ENCODE measurements at regions not wholly inside any gene's neighbourhood (a gene's known extent, or its start where the extent isn't known, plus 50 kb on each side); places are given as distances from the start of the nearest gene placed in this dataset.

DNA sequence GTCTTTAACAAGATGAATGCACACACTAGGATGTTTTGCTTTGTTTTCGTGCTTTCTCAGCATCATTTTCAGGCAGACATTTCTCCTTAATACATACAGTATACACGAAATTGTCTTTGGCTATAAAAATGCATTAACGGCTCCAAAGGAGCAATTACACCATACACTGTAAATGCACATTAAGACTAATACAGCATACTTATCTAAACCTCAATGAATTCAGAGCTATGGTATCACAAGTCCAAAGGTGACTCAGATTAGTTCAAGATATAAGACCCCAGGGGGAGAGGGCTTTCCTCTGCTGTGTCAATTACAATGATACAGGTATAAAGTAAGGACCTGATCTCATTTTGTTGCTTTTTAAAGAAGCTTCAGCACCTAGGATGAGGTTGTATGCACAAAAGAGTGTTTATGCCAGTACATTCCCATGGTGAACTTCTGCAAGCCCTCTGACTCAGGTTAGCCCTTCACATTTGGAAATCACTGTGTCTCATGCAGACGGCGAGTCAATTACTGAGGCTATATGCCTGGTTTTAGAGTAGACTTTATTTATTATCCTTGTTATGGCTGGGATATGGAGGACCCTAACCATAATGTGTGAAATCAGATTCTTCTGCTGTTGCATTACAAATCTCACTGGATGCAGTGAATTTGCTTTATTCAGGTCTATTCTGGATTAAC is 233.3 kb downstream of the ZNF608 start:
- Histone ChIP-seq H3K9ac (ENCODE audit: insufficient read depth, low read depth, low read length) (no peak overlapping the region), H3K27me3 (ENCODE audit: control insufficient read depth in 1 of 2, insufficient read depth in 2 of 2, low read length in 2 of 2) (peaks cover 0 to 1% of the 10 kb centered on the region in 2 experiments; a peak in 1 of 5 replicates), H2AFZ (ENCODE audit: low read length) (no peak overlapping the region), H3K4me2 (ENCODE audit: low read depth, low read length) (no peak overlapping the region), H3K4me1 (ENCODE audit: insufficient read depth, low read length) (no peaks in the 10 kb centered on the region), H3K9me3 (ENCODE audit: low read length) (no peaks in the 10 kb centered on the region), H4K20me1 (ENCODE audit: insufficient read depth, low read length) (no peaks in the 10 kb centered on the region), H3K79me2 (ENCODE audit: insufficient read depth, low read length) (no peaks in the 10 kb centered on the region), H3K27ac (ENCODE audit: extremely low read length, insufficient read depth, low read length) (no peak overlapping the region), H3K4me3 (replicated peaks in 1 of 3; ENCODE audit: insufficient read depth in 1 of 3, low read depth in 2 of 3, low read length in 3 of 3) (no peak overlapping the region), H3K36me3 (replicated peaks in 1 of 2; ENCODE audit: control insufficient read depth in 1 of 2, insufficient read depth in 2 of 2, low read length in 2 of 2) (no peaks in the 10 kb centered on the region)
- BruUV-seq (replicated peaks) = no TSS peak
- WGBS (ENCODE audit: low lambda C conversion rate) = 46% methylated on average over 5 of the region's 5 CpGs
- POLR2A ChIA-PET = no interaction called here
- CTCF ChIA-PET (ENCODE audit: low intra/inter-chr PET ratio, low total read pairs) = no interaction called here
- no peak for FAIRE-seq
- ATAC-seq = no peak
- intact Hi-C loops (cut with micrococcal nuclease; ENCODE audit: unreplicated experiment) (no loop called here), in situ Hi-C loops (cut with HindIII; ENCODE audit: extremely low pct_ligation_motif_present, low pct_unique_long_range_greater_than_20kb) (no loop called here)
- no peak for DNase-seq (ENCODE audit: low spot score)
- TF ChIP-seq MBD4 (IDR thresholded peaks at IDR 0.05; ENCODE audit: borderline replicate concordance, low read length) = no peak
- TF ChIP-seq, protein P1, sequence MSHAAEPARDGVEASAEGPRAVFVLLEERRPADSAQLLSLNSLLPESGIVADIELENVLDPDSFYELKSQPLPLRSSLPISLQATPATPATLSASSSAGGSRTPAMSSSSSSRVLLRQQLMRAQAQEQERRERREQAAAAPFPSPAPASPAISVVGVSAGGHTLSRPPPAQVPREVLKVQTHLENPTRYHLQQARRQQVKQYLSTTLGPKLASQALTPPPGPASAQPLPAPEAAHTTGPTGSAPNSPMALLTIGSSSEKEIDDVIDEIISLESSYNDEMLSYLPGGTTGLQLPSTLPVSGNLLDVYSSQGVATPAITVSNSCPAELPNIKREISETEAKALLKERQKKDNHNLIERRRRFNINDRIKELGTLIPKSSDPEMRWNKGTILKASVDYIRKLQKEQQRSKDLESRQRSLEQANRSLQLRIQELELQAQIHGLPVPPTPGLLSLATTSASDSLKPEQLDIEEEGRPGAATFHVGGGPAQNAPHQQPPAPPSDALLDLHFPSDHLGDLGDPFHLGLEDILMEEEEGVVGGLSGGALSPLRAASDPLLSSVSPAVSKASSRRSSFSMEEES (CRISPR knock-in tag; IDR thresholded peaks at IDR 0.05) = no peak
- no peak for TF ChIP-seq RXRA (CRISPR knock-in tag; IDR thresholded peaks at IDR 0.05)
- TF ChIP-seq MTA1 (CRISPR knock-in tag; IDR thresholded peaks at IDR 0.05; ENCODE audit: borderline replicate concordance) = no peak
- TF ChIP-seq, protein P2, sequence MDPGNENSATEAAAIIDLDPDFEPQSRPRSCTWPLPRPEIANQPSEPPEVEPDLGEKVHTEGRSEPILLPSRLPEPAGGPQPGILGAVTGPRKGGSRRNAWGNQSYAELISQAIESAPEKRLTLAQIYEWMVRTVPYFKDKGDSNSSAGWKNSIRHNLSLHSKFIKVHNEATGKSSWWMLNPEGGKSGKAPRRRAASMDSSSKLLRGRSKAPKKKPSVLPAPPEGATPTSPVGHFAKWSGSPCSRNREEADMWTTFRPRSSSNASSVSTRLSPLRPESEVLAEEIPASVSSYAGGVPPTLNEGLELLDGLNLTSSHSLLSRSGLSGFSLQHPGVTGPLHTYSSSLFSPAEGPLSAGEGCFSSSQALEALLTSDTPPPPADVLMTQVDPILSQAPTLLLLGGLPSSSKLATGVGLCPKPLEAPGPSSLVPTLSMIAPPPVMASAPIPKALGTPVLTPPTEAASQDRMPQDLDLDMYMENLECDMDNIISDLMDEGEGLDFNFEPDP (CRISPR knock-in tag; conservative IDR thresholded peaks at IDR 0.05) = no peak
- no peak for TF ChIP-seq ZNF282 (IDR thresholded peaks at IDR 0.05; ENCODE audit: partially characterized antibody)
- TF ChIP-seq CC2D1A (CRISPR knock-in tag; IDR thresholded peaks at IDR 0.05) = no peak
- no peak for TF ChIP-seq RAD21 (CRISPR knock-in tag; IDR thresholded peaks at IDR 0.05)
- TF ChIP-seq, protein P3, sequence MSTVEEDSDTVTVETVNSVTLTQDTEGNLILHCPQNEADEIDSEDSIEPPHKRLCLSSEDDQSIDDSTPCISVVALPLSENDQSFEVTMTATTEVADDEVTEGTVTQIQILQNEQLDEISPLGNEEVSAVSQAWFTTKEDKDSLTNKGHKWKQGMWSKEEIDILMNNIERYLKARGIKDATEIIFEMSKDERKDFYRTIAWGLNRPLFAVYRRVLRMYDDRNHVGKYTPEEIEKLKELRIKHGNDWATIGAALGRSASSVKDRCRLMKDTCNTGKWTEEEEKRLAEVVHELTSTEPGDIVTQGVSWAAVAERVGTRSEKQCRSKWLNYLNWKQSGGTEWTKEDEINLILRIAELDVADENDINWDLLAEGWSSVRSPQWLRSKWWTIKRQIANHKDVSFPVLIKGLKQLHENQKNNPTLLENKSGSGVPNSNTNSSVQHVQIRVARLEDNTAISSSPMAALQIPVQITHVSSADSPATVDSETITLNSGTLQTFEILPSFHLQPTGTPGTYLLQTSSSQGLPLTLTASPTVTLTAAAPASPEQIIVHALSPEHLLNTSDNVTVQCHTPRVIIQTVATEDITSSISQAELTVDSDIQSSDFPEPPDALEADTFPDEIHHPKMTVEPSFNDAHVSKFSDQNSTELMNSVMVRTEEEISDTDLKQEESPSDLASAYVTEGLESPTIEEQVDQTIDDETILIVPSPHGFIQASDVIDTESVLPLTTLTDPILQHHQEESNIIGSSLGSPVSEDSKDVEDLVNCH (CRISPR knock-in tag; IDR thresholded peaks at IDR 0.05) = no peak
